HEK293T (cell line): ENCODE measurements at regions not wholly inside any gene's neighbourhood (a gene's known extent, or its start where the extent isn't known, plus 50 kb on each side); places are given as distances from the start of the nearest gene placed in this dataset.

ENCODE experiments used
- BHLHE40 ChIP-seq: fragments of 450-650 bp; IDR thresholded peaks from 2 replicates; pipeline ENCODE4 v1.6.1; 2016; ENCODE audit warnings: mild to moderate bottlenecking, moderate library complexity, borderline replicate concordance
- CTBP1 ChIP-seq: fragments of 450-650 bp; IDR thresholded peaks from 2 replicates; pipeline ENCODE4 v1.6.1; 2016; ENCODE audit warnings: borderline replicate concordance
- ELF4 ChIP-seq: fragments of 450-650 bp; IDR thresholded peaks from 2 replicates; pipeline ENCODE4 v1.6.1; 2017; ENCODE audit warnings: antibody characterized with exemption
- LEF1 ChIP-seq: fragments of 450-650 bp; IDR thresholded peaks from 2 replicates; pipeline ENCODE4 v1.6.1; 2017; ENCODE audit warnings: mild to moderate bottlenecking, borderline replicate concordance
- SP1 ChIP-seq: fragments of 450-650 bp; IDR thresholded peaks from 2 replicates; pipeline ENCODE4 v1.6.1; 2017
- TARDBP ChIP-seq: fragments of 450-650 bp; IDR thresholded peaks from 2 replicates; pipeline ENCODE4 v1.6.1; 2016
- TF ChIP-seq, protein P1 (sequence below): fragments of 450-650 bp; IDR thresholded peaks from 2 replicates; pipeline ENCODE4 v1.6.1; 2016

DNA sequence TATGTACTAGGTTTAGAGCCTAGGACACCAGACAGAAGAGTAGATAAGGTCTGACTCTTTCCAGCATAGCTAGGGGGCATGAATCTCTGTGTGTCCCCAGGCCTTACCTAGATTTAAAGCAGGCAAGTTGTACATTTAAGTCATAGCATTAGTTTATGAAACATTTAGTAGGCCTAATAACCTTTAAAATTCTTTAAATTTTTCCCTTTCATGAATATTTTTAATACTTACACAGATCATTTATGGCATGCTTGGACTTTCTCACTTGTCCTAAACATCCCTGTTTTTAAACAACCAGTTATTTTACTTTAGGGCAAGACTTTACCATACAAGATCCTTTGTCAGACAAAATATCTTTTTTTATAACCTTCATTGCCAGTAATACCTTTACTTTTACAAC, 258.4 kb upstream of the ZRANB2 start:
- TF ChIP-seq, protein P1, sequence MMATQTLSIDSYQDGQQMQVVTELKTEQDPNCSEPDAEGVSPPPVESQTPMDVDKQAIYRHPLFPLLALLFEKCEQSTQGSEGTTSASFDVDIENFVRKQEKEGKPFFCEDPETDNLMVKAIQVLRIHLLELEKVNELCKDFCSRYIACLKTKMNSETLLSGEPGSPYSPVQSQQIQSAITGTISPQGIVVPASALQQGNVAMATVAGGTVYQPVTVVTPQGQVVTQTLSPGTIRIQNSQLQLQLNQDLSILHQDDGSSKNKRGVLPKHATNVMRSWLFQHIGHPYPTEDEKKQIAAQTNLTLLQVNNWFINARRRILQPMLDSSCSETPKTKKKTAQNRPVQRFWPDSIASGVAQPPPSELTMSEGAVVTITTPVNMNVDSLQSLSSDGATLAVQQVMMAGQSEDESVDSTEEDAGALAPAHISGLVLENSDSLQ: no peak
- no peak for TF ChIP-seq SP1
- no peak for TF ChIP-seq TARDBP
- TF ChIP-seq BHLHE40: no peak
- TF ChIP-seq CTBP1: no peak
- no peak for TF ChIP-seq LEF1
- TF ChIP-seq ELF4: no peak
